ENCODE measurements at regions not wholly inside any gene's neighbourhood (a gene's known extent, or its start where the extent isn't known, plus 50 kb on each side); places are given as distances from the start of the nearest gene placed in this dataset.

- Histone ChIP-seq H3K9me3 (no peaks in the 10 kb centered on the region), H3K36me3 (replicated peaks) (no peaks in the 10 kb centered on the region), H3K4me3 (no peak overlapping the region), H3K27me3 (ENCODE audit: low read depth) (no peaks in the 10 kb centered on the region), H3K4me1 (peaks cover 5% of the 10 kb centered on the region; the same call in 1 of the 2 replicates)
- in situ Hi-C loops (cut with MboI; ENCODE audit: low sequenced_read_pairs): no loop called here
- DNase-seq (ENCODE audit: low spot score in 2 of 2): no peak
These were observed 264.7 kb downstream of the METTL4 start for GRCh38 chr18:2306606-2307005.

GRCh38 chr18:2310886-2311285 is 260.4 kb downstream of the METTL4 start:
- H3K4me3 ChIP-seq: no peak overlapping the region

GRCh38 chr18:2312440-2312839 is 258.9 kb downstream of the METTL4 start:
- Histone ChIP-seq H3K9me3 (no peaks in the 10 kb centered on the region), H3K4me1 (peaks cover 5% of the 10 kb centered on the region; the same call in 1 of the 2 replicates), H3K27me3 (ENCODE audit: low read depth) (no peaks in the 10 kb centered on the region), H3K36me3 (replicated peaks) (no peaks in the 10 kb centered on the region), H3K4me3 (no peak overlapping the region)
- DNase-seq (ENCODE audit: low spot score in 2 of 2): no peak
- in situ Hi-C loops (cut with MboI; ENCODE audit: low sequenced_read_pairs): no loop called here

More at GRCh38 chr18:2310886-2311285, 260.4 kb downstream of the METTL4 start:
- H3K36me3 ChIP-seq (replicated peaks): no peaks in the 10 kb centered on the region
- no peaks in the 10 kb centered on the region for H3K9me3 ChIP-seq
- peak; percentile 75 to 76 for DNase-seq (ENCODE audit: low spot score in 2 of 2)
- H3K4me1 ChIP-seq: peaks cover 5% of the 10 kb centered on the region; the same call in 1 of the 2 replicates
- in situ Hi-C loops (cut with MboI; ENCODE audit: low sequenced_read_pairs): no loop called here
- no peaks in the 10 kb centered on the region for H3K27me3 ChIP-seq (ENCODE audit: low read depth)

- H3K4me3 ChIP-seq: no peak overlapping the region
- H3K9me3 ChIP-seq: no peaks in the 10 kb centered on the region
- no peaks in the 10 kb centered on the region for H3K27me3 ChIP-seq (ENCODE audit: low read depth)
- in situ Hi-C loops (cut with MboI; ENCODE audit: low sequenced_read_pairs): no loop called here
- peaks cover 5% of the 10 kb centered on the region; the same call in 1 of the 2 replicates for H3K4me1 ChIP-seq
- no peak for DNase-seq (ENCODE audit: low spot score in 2 of 2)
- H3K36me3 ChIP-seq (replicated peaks): no peaks in the 10 kb centered on the region
These were observed 258.0 kb downstream of the METTL4 start for GRCh38 chr18:2313332-2313731.

- Histone ChIP-seq H3K4me1 (no peaks in the 10 kb centered on the region), H3K27me3 (ENCODE audit: low read depth) (no peaks in the 10 kb centered on the region), H3K36me3 (replicated peaks) (no peaks in the 10 kb centered on the region), H3K4me3 (no peak overlapping the region), H3K9me3 (no peaks in the 10 kb centered on the region)
- no peak for DNase-seq (ENCODE audit: low spot score in 2 of 2)
- in situ Hi-C loops (cut with MboI; ENCODE audit: low sequenced_read_pairs): no loop called here
These were observed 255.1 kb downstream of the METTL4 start for GRCh38 chr18:2316082-2316750.

GRCh38 chr18:2316751-2317696 is 254.3 kb downstream of the METTL4 start:
- Histone ChIP-seq H3K4me3 (no peak overlapping the region), H3K27me3 (ENCODE audit: low read depth) (no peaks in the 10 kb centered on the region), H3K9me3 (no peaks in the 10 kb centered on the region), H3K4me1 (no peaks in the 10 kb centered on the region), H3K36me3 (replicated peaks) (no peaks in the 10 kb centered on the region)
- in situ Hi-C loops (cut with MboI; ENCODE audit: low sequenced_read_pairs): no loop called here
- no peak for DNase-seq (ENCODE audit: low spot score in 2 of 2)

- H3K4me1 ChIP-seq: no peaks in the 10 kb centered on the region
- in situ Hi-C loops (cut with MboI; ENCODE audit: low sequenced_read_pairs): no loop called here
- H3K9me3 ChIP-seq: no peaks in the 10 kb centered on the region
- H3K27me3 ChIP-seq (ENCODE audit: low read depth): no peaks in the 10 kb centered on the region
- H3K4me3 ChIP-seq: no peak overlapping the region
- DNase-seq (ENCODE audit: low spot score in 2 of 2): no peak
- no peaks in the 10 kb centered on the region for H3K36me3 ChIP-seq (replicated peaks)
These were observed 246.8 kb downstream of the METTL4 start for GRCh38 chr18:2324459-2324858.

- in situ Hi-C loops (cut with MboI; ENCODE audit: low sequenced_read_pairs): no loop called here
- no peak for DNase-seq (ENCODE audit: low spot score in 2 of 2)
- H3K4me3 ChIP-seq: no peak overlapping the region
- H3K4me1 ChIP-seq: no peaks in the 10 kb centered on the region
- no peaks in the 10 kb centered on the region for H3K9me3 ChIP-seq
- no peaks in the 10 kb centered on the region for H3K36me3 ChIP-seq (replicated peaks)
- no peaks in the 10 kb centered on the region for H3K27me3 ChIP-seq (ENCODE audit: low read depth)
These were observed 245.9 kb downstream of the METTL4 start for GRCh38 chr18:2325308-2325849.

GRCh38 chr18:2325933-2326332 is 245.4 kb downstream of the METTL4 start:
- DNase-seq (ENCODE audit: low spot score in 2 of 2): no peak
- Histone ChIP-seq H3K4me1 (no peaks in the 10 kb centered on the region), H3K27me3 (ENCODE audit: low read depth) (no peaks in the 10 kb centered on the region), H3K9me3 (no peaks in the 10 kb centered on the region), H3K36me3 (replicated peaks) (no peaks in the 10 kb centered on the region), H3K4me3 (no peak overlapping the region)
- in situ Hi-C loops (cut with MboI; ENCODE audit: low sequenced_read_pairs): no loop called here

GRCh38 chr18:2326999-2327398 is 244.3 kb downstream of the METTL4 start:
- H3K36me3 ChIP-seq (replicated peaks): no peaks in the 10 kb centered on the region
- no peak for DNase-seq (ENCODE audit: low spot score in 2 of 2)
- in situ Hi-C loops (cut with MboI; ENCODE audit: low sequenced_read_pairs): no loop called here

GRCh38 chr18:2330764-2331163 is 240.5 kb downstream of the METTL4 start:
- in situ Hi-C loops (cut with MboI; ENCODE audit: low sequenced_read_pairs): no loop called here
- no peaks in the 10 kb centered on the region for H3K4me1 ChIP-seq

More at GRCh38 chr18:2326999-2327398, 244.3 kb downstream of the METTL4 start:
- H3K4me3 ChIP-seq: no peak overlapping the region
- H3K27me3 ChIP-seq (ENCODE audit: low read depth): no peaks in the 10 kb centered on the region
- H3K4me1 ChIP-seq: no peaks in the 10 kb centered on the region
- no peaks in the 10 kb centered on the region for H3K9me3 ChIP-seq

GRCh38 chr18:2331491-2331890 is 239.8 kb downstream of the METTL4 start:
- no peak for DNase-seq (ENCODE audit: low spot score in 2 of 2)
- H3K27me3 ChIP-seq (ENCODE audit: low read depth): no peaks in the 10 kb centered on the region
- H3K36me3 ChIP-seq (replicated peaks): no peaks in the 10 kb centered on the region
- H3K4me3 ChIP-seq: no peak overlapping the region
- in situ Hi-C loops (cut with MboI; ENCODE audit: low sequenced_read_pairs): no loop called here
- H3K4me1 ChIP-seq: no peaks in the 10 kb centered on the region
- H3K9me3 ChIP-seq: no peaks in the 10 kb centered on the region

More at GRCh38 chr18:2330764-2331163, 240.5 kb downstream of the METTL4 start:
- Histone ChIP-seq H3K27me3 (ENCODE audit: low read depth) (no peaks in the 10 kb centered on the region), H3K36me3 (replicated peaks) (no peaks in the 10 kb centered on the region), H3K4me3 (no peak overlapping the region), H3K9me3 (no peaks in the 10 kb centered on the region)
- DNase-seq (ENCODE audit: low spot score in 2 of 2): no peak

GRCh38 chr18:2336690-2337392 is 234.5 kb downstream of the METTL4 start:
- Histone ChIP-seq H3K9me3 (no peaks in the 10 kb centered on the region), H3K4me1 (no peaks in the 10 kb centered on the region), H3K27me3 (ENCODE audit: low read depth) (no peaks in the 10 kb centered on the region), H3K36me3 (replicated peaks) (no peaks in the 10 kb centered on the region), H3K4me3 (no peak overlapping the region)
- in situ Hi-C loops (cut with MboI; ENCODE audit: low sequenced_read_pairs): no loop called here
- no peak for DNase-seq (ENCODE audit: low spot score in 2 of 2)

All from HAP-1 (cell line).